DOHH2 (cell line): ENCODE measurements at regions not wholly inside any gene's neighbourhood (a gene's known extent, or its start where the extent isn't known, plus 50 kb on each side); places are given as distances from the start of the nearest gene placed in this dataset.

Experiments
- EZH2phosphoT487 ChIP-seq: fragments of 200-600 bp; sonication (generic); IDR thresholded peaks from 2 replicates; pipeline ENCODE4 v1.6.1; 2017; ENCODE audit warnings: borderline replicate concordance, mild to moderate bottlenecking, antibody characterized with exemption, low read length, moderate library complexity, mixed read lengths
- TF ChIP-seq, protein P1 (sequence below): fragments of 200-600 bp; sonication (generic); IDR thresholded peaks from one replicate; pipeline ENCODE4 v1.5.1; 2014; ENCODE audit warnings: antibody characterized with exemption, mild to moderate bottlenecking, low read depth, low read length; ENCODE audit not compliant: poor library complexity, severe bottlenecking

DNA sequence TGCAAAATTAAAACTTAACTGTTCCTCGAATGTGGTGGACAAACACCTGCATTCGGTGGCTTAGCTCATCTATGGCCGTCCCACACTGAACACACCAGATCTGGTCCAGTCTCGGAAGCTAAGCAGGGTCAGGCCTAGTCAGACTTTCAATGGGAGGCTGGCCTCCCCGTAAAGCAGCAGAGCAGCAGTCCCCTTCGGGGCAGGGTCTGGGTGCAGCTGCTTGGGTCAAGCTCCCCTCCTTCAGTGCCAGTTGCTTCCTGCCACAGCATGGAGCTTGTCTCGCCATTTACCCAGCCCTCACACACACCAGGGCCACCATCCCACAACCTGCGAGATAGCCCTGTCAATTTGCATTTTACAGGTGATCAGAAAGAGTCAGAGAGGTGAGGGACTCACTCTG lies 93.2 kb downstream of the TUBA3C start:
- TF ChIP-seq, protein P1, sequence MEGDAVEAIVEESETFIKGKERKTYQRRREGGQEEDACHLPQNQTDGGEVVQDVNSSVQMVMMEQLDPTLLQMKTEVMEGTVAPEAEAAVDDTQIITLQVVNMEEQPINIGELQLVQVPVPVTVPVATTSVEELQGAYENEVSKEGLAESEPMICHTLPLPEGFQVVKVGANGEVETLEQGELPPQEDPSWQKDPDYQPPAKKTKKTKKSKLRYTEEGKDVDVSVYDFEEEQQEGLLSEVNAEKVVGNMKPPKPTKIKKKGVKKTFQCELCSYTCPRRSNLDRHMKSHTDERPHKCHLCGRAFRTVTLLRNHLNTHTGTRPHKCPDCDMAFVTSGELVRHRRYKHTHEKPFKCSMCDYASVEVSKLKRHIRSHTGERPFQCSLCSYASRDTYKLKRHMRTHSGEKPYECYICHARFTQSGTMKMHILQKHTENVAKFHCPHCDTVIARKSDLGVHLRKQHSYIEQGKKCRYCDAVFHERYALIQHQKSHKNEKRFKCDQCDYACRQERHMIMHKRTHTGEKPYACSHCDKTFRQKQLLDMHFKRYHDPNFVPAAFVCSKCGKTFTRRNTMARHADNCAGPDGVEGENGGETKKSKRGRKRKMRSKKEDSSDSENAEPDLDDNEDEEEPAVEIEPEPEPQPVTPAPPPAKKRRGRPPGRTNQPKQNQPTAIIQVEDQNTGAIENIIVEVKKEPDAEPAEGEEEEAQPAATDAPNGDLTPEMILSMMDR = no peak
- no peak for TF ChIP-seq EZH2phosphoT487
